ENCODE measurements at regions not wholly inside any gene's neighbourhood (a gene's known extent, or its start where the extent isn't known, plus 50 kb on each side); places are given as distances from the start of the nearest gene placed in this dataset.
"Not testable (repeated sequence)": the region's sequence is repeated elsewhere in the genome, so short reads cannot be mapped to it uniquely, and the experiment has no call there.

DNA sequence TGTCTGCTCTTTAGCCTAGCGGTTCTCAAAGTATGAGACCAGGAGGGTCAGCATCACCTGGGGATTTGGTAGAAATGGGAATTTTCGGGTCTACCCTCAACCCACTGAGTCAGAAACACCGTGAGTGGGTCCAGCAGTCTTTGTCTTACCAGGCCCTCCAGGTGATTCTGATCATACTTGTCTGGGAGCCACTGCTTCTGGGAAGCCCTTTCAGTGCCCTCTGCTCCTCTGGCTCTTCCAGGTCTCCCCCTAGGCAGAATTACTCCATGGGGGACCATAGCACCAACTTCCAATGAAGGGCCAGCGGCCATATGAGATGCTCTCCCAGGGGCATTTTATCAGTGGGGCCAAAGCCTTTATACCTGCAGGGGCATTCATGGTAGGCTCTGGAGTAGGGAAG is 81.0 kb upstream of the ETV3 start:
- no peak for DNase-seq (ENCODE audit: low read depth in 2 of 2)

DNA sequence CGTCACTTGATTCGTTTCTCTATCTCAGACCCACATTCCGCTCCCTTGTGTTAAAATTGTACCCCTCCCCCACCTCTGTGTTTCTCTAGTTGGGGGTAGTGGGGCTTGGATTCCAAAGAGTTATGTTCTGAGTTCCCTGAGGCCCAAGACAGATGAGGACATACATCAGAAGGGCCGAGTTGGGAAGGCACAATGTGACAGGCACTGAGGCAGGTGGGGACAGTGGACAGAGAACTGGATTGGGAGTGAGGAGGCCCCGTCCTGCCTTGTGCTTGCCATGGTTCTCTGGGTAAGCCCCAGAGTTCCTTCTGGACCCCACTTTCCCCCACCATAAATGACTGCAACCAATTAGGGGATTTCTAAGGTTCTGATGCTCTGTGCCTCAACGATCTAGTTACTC is 80.5 kb upstream of the ETV3 start:
- DNase-seq (ENCODE audit: low read depth in 2 of 2): no peak

DNA sequence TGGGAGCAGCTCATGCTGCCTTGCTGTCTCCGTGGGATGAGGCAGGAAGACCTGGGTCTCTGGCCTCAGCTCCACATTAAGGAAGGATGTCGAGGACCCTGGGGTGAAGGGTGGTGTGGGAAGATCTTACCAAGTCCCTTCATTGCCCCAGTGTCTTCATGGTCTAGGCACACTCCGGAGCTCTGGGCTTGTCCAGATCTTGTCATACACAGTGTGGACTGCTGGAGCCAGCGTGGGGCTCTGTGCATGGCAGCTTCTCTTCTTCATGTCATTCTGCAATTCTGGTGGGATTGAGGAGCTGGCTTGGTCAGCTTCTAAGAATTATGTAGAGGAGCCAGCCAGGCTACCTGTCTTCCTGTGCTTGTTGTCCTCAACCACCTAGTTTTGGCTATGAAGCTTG is 79.3 kb upstream of the ETV3 start:
- no peak for DNase-seq (ENCODE audit: low read depth in 2 of 2)

DNA sequence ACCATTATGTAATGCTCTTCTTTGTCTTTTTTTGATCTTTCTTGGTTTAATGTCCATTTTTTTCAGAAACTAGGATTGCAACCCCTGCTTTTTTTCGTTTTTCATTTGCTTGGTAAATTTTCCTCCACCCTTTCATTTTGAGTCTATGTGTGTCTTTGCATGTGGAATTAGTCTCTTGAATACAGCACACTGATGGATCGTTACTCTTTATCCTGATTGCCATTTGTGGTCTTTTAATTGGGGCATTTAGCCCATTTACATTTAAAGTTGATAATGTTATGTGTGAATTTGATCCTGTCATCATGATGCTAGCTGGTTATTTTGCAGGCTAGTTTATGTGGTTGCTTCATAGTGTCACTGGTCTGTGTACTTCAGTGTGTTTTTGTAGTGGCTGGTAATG is 75.6 kb upstream of the ETV3 start:
- no peak for DNase-seq (ENCODE audit: low read depth in 2 of 2)

DNA sequence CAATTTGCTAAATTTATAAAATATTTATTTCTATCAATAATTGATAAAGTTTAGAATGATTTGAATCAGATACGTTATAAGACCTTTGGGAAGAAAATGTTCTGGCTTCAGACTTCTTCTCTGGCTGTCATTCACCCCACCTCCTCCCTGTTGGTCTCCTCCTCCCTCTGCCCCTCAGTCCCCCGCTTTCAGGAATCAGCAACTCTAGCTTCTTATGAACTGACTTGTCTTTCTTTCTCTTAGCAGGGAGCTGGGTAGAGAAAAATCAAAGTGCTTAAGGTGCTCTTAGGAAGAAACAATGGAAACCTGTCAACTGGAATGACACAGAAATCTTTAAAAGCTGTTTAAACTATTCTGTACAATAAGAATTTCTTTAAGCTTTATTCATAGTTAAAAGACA is 71.3 kb upstream of the ETV3 start:
- DNase-seq (ENCODE audit: low read depth in 2 of 2): no peak

DNA sequence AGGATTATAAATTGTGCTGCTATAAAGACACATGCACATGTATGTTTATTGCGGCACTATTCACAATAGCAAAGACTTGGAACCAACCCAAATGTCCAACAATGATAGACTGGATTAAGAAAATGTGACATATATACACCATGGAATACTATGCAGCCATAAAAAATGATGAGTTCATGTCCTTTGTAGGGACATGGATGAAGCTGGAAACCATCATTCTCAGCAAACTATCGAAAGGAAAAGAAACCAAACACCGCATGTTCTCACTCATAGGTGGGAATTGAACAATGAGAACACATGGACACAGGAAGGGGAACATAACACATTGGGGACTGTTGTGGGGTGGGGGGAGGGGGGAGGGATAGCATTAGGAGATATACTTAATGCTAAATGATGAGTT is 67.8 kb upstream of the ETV3 start:
- DNase-seq (ENCODE audit: low read depth in 2 of 2): not testable (repeated sequence)

DNA sequence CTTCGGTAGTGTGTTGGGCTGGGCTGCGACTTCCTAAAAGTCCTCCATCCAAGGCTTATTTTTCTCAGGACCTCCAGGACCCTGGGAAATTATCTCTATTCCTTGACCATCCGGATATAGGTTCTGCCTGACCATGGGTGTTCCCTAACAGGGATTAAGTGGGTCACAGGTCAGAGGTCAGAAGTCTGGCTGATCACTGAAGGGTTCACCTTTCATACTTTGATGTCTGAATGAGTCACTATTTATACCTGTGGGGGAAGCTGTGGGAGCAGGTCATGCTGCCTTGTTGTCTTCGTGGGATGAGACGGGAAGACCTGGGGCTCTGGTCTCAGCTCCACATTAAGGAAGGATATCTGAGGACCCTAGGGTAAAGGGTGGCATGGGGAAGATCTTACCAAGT is 65.0 kb upstream of the ETV3 start:
- no peak for DNase-seq (ENCODE audit: low read depth in 2 of 2)

DNA sequence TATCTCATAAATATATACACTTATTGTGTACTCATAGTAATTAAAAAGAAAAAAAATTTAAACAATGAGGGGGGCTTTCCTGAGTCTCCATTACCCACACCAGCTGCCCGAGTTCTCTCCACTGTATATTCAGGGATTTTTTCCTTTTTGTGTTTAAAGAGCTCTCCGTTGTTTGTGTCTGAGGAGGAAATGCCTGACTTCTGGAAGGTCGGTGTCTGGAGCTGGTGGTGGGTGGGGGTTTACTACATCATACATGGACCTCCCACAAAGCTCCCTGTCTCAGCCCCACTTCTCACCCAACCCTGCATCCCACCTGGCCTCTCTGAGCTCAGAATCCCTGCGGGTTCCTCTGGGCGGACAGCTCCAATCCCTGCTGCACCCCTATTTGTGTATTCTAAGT is 64.1 kb upstream of the ETV3 start:
- DNase-seq (ENCODE audit: low read depth in 2 of 2): no peak

DNA sequence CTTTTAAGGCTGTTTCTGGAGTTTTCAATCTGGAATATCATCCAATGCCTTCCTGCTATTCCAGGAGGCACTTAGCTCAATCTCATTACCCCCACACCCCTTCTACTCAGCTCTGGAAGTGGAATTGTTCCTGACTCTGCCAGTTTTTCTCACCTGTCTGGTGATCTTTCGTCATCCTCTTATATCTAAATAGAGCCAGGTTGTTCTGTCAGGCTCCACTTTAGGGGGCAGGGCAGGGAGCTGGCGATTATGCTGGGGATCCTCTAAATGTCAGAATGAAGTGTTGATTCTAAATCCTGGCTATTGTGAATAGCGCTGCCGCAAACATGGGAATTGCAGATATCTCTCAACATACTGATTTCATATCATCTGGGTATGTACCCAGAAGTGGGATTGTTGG is 63.6 kb upstream of the ETV3 start:
- no peak for DNase-seq (ENCODE audit: low read depth in 2 of 2)

DNA sequence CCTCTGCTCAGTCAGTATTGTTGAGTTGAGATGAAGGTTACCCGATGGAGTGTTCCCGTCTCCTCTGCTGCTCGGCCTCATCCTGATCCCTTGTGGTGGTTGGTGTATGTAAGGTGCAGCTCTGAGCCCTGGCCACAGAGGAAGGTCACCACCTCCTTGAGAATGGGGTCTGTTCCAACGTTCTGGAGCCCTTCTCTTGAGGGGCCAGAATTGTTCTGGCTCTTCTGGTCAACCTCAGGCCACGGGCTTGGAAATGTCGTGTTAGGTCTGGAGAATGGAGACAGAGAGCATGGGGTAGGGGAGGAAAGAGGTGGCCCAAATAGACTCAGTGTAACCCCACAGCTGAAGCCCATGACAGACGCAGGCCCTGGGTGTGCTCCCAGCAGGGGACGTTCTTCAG is 62.3 kb upstream of the ETV3 start:
- DNase-seq (ENCODE audit: low read depth in 2 of 2): no peak

DNA sequence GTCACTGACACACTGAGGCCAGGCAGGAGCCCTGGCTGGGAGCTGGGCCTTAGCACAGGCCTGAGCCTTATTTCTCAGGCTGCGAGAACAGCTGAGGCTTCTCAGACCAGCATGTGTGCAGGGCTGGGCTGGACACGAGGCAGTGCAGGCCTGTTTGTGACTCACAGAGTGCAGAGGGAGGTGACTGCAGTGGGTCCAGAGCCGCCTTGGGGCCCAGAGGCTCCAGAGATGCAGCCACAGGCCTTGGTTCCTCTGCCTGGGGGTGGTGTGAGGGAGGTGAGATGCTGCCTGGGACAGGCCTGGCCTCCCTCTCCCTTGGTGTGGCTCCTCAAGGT is 61.2 kb upstream of the ETV3 start:
- no peak for DNase-seq (ENCODE audit: low read depth in 2 of 2)

DNA sequence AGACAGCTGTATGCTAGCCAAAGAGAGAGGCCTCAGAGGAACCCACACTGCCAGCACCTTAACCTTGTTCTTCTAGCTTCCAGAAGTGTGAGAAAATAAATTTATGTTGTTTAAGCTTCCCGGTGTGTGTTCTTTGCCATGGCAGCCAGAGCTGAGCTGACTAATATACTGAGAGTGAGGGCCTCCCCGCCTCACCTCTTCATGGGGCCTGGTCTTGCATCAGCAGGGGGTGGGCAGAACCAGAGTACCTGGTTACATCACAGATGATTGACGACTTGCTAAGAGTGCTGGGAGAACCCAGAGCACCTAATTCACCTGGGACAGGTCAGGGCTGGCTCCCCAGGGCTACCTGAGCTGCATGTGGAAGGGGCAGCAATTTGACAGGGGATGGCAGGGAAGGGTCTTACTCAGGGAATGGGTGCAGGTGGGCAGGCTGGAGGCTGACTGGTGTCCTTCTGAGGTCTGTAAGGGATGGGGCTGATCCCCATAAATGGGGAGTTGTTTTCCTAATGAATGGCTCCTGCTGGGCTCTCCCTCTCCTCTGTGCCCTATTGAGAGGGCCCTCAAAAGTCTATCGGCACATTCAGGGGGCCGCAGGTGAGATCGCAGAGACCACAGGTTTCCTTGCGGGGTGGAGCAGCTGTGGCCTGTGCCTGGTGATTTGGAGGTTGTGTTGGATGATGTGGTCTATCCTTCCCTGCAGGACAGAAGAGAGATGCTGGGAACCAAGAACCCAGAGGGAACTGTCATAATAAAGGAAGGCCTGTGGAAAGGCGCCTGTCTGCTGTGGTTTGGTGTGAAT is 60.6 kb upstream of the ETV3 start:
- no peak for DNase-seq (ENCODE audit: low read depth in 2 of 2)

DNA sequence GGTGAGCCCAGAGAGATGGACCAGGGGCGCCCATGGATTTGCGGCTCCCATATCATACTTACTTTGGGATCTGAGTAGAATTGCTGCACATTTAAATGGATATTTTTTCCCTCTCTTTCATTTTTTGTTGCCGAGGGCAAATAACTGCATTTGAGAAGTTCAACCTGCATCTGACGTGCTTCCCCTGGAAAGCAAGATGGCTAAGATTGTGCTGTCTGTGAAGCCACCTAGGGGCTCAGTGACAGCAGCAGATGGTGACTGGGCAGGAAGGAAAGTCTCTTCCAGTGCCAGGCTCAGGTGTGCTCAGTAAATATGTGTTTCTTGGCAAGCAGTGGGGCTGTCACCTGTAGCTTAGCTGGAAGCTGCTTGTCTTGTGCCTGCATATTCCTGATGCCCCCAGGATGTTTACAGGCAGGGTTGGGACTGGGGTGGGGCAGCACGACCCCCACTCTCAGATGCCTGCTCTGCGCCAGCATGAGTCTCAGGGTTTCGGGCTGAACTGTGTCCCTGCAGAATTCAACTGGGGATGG is 59.8 kb upstream of the ETV3 start:
- DNase-seq (ENCODE audit: low read depth in 2 of 2): no peak

DNA sequence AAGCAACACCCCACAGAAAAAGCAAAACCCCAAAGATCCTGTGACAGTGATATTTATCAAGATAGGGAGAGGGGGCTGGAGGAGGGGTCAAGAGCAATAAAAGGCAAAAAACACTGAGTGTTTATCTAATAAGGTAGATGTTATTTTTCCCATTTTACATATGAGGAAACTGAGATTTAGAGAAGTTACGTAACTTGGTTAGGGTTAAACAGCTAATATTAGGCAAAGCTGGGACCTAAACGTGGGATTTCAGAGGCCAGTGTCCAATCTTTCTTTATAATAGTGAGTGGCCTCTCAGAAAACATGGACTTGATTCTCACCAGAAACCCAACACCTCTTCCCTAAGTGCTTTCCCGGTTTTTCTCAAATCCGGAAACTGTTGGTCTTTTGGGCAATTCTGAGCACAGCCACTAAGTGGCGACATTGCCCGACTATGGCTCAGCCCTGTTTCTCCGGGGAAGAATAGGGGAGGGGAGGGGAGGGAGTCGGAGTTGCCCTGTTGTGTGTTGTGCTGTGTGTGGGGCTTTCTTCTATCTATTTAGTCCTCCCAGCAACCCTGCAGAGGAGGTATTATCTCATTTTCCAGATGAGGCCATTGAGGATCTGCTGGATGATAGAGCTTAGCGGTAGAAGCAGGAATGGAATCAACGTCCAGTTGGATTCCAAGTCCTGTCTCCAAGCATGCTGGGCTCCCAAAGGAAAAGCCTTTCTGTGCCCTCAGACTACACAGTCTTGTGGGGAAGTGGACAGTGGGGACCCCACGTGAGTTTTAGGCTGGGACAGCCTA is 58.7 kb upstream of the ETV3 start:
- DNase-seq (ENCODE audit: low read depth in 2 of 2): not testable (repeated sequence)

DNA sequence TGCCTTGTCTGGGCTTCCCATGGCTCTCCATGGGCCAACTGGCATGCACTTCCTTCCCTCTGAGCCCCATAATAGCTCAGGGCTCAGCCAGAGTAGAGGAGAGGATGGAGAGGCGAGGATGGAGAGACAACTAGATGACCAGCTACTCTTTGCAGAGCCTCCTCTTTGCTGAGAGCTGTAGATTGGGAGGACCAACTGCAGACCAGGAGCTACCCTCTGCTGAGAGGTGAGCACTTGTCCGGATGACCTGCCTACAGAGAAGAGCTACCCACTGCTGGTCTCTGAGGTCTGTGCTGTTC is 58.0 kb upstream of the ETV3 start:
- DNase-seq (ENCODE audit: low read depth in 2 of 2): no peak

DNA sequence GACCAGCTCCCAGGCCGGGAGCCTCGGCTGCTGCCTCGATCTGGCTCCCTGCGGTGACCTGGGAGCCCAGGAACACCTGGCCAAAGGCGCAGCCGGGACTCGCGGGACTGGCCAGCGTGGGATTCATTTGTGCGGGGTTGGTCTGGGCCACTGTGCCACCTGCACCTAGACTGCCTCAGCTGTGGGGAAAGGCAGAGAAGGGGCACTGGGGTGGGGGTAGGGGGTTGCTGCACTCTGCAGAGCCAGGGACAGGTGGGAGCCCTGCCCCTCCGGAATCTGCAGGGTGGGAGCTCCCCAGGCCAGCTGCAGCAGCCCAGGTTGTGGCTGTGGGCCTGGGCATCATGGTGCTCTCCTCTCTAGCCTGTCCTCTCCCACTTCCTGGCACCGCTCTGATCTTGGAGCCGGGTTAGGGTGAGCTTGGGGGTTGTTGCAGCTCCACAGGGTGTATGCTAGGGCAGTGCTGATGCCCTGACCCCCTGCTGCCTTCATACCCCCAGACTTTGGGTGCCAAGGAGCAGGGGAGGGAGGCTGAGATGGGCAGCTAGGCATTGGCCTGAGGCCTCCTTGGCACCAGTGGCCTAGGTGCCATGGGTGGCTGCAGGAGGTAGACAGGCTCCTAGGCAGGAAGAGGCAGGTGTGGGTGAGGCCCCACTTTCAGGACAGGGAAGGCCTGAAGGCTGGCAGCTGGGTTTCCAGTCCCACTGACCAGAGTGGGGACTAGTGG is 57.5 kb upstream of the ETV3 start:
- DNase-seq (ENCODE audit: low read depth in 2 of 2): no peak

DNA sequence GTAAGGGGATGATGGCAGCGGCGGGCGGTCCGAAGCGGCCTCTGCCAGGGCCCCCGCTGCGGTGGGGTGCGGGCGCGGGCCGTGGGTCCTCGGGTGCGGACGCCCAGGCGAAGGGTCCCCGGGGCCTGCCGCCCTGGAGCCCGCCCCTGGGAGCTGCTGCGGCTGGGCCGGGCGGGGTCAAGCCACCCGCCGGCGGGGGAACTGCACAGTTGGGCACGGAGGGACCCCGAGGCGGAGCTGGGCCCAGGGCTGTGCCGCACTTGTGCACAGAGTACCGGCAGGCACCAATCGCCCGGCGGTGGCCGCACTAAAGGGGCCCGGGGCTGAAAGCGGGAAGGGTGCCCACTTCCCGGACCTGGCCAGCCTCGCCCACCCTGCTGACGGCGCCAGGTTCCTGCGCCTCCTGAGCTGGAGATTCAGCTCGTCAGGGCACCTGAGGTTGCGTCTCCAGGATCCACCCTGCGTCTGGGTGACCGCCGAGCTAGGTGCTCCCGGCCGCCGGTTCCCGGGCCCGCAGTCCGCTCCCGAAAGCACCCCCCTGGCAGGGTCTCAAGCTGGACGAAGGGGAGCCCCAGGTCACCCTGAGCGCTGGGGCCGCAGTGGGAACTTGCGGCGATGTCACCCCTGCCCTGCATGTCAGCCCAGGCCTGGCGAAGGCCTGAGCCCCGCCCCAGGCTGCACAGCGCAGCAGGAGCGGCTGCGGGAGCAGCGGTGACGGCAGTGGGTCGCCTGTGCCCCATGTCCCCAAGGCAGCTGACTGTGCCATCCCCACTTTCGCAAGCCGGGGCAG is 56.7 kb upstream of the ETV3 start:
- DNase-seq (ENCODE audit: low read depth in 2 of 2): no peak

DNA sequence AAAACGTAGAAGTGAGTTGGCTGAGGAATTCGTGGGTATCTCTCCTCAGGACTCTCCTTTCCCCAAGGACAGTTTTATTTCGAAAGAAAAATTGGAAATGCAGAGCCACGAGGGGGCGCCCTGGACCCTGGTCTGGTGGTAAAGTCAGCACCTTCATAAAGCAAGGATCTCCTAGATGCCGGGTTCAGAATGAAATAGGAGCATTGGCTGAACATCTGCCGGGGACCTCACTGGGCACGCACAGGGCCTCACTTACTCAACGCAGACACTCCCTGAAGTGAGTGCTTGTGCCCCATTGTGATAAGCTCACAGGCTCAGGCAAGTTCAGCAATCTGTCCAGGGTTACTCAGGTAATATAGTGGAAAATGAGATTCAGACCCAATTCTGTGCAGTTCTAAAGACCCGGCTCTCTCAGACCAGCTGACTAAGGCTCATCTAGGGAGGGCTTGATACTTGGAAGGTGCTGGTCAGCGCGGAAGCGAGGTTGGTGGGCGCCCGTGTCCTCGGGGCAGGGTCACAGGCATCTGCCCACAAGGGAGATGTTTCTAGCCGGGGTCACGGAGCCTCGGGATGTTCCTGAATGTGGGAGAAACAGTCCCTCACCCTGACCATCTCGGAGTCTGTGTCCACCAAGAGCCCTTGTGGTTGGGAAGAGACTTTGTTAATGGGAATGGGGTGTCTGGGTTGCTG is 55.7 kb upstream of the ETV3 start:
- peak; percentile 22 to 58 for DNase-seq (ENCODE audit: low read depth in 2 of 2)

DNA sequence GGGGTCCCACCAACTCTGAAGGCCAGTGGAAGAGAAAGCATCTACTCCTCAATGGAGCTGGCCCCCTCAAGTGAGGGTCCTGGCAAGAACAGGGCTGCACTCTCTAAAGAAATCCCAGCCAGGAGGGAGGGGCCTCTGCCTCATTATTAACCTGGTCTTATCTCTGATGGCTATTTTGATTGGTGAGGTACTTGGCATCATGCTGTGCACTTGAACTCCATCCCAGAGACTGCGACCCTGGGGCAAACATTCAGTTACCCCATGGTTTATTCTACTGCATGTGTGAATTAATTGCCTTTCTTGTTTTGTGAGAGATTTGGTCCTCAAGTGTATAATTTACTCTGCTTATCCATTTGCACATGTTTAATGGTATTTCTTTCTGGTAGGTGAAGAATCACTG is 55.0 kb upstream of the ETV3 start:
- DNase-seq (ENCODE audit: low read depth in 2 of 2): no peak

DNA sequence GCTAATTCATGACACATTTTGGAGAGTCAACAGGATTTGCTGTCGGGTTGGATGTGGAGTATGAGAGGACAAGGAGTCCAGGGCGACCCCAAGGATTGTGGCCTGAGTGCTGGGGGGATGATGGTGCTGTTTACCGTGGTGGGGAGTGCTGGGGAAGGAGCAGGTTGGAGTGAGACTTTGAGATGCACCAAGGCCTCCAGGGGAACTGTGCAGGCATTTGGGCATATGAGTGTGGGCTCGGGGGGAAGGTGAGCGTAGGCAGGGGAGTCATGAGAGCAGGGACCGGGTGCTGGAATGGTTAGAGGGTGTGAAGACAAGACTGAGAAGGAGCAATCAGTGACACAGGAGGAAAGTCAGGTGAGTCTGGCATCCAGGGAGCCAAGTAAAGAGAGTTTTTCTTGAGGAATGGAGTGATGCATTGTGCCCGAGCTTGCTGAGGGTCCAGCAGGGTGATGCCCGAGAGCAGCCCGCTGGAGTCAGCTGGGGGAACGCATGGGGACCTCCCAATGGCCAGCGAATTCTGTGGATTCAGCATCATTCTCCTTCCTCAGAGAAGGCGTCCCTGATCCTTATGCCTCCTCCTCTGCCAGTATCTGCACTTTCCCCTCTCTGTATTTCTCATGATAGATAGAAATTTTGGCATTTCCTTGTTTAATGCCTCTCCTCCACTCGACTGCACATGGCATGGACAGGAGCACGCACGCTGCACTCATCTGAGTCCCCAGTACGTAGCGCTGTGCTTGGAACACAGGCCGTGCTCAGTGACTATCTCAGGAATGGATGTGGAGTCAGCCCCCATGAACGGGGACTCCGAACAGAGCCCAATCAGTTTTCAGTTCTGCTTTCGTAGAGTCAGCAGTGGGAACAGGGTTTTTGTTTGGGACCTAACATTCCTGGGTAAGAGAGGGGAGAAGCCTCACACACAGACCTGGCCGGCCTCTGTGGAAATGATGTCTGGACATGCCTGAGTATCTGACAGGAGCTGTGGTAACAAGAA is 52.1 kb upstream of the ETV3 start:
- DNase-seq (ENCODE audit: low read depth in 2 of 2): no peak
